ENCODE measurements at regions not wholly inside any gene's neighbourhood (a gene's known extent, or its start where the extent isn't known, plus 50 kb on each side); places are given as distances from the start of the nearest gene placed in this dataset.

DNA sequence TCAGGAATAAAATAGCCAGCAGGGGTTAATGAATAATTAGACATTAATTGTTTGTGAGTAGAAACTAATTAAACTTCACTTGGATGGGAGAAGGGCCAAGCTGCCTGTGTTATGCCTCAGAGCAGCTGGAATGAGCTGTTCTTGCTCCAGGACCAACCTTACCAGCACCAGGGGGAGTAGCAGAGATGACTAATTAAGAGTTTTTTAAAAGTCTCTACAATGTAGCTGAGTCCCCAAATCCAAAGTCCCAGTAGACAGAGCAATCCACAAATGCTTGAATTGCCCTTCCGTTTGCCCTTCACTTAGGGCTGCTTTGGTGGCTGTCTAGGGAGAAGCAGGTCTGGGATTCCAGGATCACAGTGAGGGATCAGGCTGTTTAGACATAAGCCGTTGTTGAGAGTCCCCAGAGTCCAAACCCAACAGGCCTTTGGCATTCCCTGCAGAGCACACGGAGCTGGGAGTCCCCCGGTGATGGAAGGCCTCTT, 59.4 kb downstream of the RHOB start:
- TF ChIP-seq, protein P1, sequence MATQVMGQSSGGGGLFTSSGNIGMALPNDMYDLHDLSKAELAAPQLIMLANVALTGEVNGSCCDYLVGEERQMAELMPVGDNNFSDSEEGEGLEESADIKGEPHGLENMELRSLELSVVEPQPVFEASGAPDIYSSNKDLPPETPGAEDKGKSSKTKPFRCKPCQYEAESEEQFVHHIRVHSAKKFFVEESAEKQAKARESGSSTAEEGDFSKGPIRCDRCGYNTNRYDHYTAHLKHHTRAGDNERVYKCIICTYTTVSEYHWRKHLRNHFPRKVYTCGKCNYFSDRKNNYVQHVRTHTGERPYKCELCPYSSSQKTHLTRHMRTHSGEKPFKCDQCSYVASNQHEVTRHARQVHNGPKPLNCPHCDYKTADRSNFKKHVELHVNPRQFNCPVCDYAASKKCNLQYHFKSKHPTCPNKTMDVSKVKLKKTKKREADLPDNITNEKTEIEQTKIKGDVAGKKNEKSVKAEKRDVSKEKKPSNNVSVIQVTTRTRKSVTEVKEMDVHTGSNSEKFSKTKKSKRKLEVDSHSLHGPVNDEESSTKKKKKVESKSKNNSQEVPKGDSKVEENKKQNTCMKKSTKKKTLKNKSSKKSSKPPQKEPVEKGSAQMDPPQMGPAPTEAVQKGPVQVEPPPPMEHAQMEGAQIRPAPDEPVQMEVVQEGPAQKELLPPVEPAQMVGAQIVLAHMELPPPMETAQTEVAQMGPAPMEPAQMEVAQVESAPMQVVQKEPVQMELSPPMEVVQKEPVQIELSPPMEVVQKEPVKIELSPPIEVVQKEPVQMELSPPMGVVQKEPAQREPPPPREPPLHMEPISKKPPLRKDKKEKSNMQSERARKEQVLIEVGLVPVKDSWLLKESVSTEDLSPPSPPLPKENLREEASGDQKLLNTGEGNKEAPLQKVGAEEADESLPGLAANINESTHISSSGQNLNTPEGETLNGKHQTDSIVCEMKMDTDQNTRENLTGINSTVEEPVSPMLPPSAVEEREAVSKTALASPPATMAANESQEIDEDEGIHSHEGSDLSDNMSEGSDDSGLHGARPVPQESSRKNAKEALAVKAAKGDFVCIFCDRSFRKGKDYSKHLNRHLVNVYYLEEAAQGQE (IDR thresholded peaks at IDR 0.05; ENCODE audit: low read depth) = no peak
- TF ChIP-seq TCF12 (IDR thresholded peaks at IDR 0.05; ENCODE audit: low read depth) (no peak), YY1 (IDR thresholded peaks at IDR 0.05; ENCODE audit: low read depth) (no peak), TEAD4 (IDR thresholded peaks at IDR 0.05) (no peak), EGR1 (IDR thresholded peaks at IDR 0.05) (no peak), TAF1 (IDR thresholded peaks at IDR 0.05; ENCODE audit: low read depth) (no peak)
- TF ChIP-seq, protein P2, sequence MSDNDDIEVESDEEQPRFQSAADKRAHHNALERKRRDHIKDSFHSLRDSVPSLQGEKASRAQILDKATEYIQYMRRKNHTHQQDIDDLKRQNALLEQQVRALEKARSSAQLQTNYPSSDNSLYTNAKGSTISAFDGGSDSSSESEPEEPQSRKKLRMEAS (IDR thresholded peaks at IDR 0.05) = no peak
